T-cell (primary cell): ENCODE measurements at regions not wholly inside any gene's neighbourhood (a gene's known extent, or its start where the extent isn't known, plus 50 kb on each side); places are given as distances from the start of the nearest gene placed in this dataset.

ENCODE experiments used
- ATAC-seq, 4 experiments: fragments of 200-7000 bp in 3 of 4; fragments of 150-1000 bp in 1 of 4; cut with Tn5 transposase; replicated peaks in 1 of 4; 1 replicate in 3 of 4; 2 replicates in 1 of 4; pipeline ENCODE4 v1.10.0; 2021; ENCODE audit warnings: moderate library complexity in 3 of 4, mild to moderate bottlenecking in 2 of 4, moderate number of reproducible peaks in 1 of 4
- CTCF ChIA-PET, 2 donors: fragments of 300-600 bp; sonication (Branson Sonifier 250); formaldehyde crosslinking; loops; one replicate each; lab custom pipeline; 2022; ENCODE audit warnings: antibody characterized with exemption in 2 of 2; lab: Charles Lee
- POLR2A ChIA-PET, 2 donors: fragments of 300-600 bp; sonication (Branson Sonifier 250); formaldehyde crosslinking; loops; one replicate each; lab custom pipeline; 2022; ENCODE audit warnings: antibody characterized with exemption in 2 of 2; lab: Charles Lee
- DNase-seq, 35 experiments: peaks; one replicate each; pipeline versions ENCODE4 v3.0.0 to v3.0.0-alpha.2; 2013 to 2023
- H3K27ac ChIP-seq: one replicate; pipeline ENCODE4 v1.5.1; 2013; ENCODE audit warnings: low read length
- H3K27me3 ChIP-seq, 2 experiments: replicated peaks in 1 of 2; 1 replicate in 1 of 2; 2 replicates in 1 of 2; pipeline versions ENCODE4 v1.6.1 to v1.7.0; 2013; ENCODE audit warnings: low read length in 1 of 2, mixed read lengths in 1 of 2; ENCODE audit not compliant: control insufficient read depth in 2 of 2, insufficient read depth in 2 of 2; ENCODE audit errors: extremely low read depth in 1 of 2
- H3K36me3 ChIP-seq, 2 donors: 1 replicate in 1 of 2; 2 replicates in 1 of 2; pipeline versions ENCODE4 v1.6.1 to v1.7.0; 2013; ENCODE audit warnings: low read length in 1 of 2; ENCODE audit not compliant: control insufficient read depth in 2 of 2, insufficient read depth in 1 of 2; ENCODE audit errors: extremely low read depth in 1 of 2
- H3K4me1 ChIP-seq, 2 experiments: 1 replicate in 1 of 2; 2 replicates in 1 of 2; pipeline versions ENCODE4 v1.6.1 to v1.7.0; 2013; ENCODE audit warnings: low read length in 2 of 2, mixed read lengths in 1 of 2; ENCODE audit not compliant: insufficient read depth in 2 of 2, control insufficient read depth in 1 of 2; ENCODE audit errors: extremely low read depth in 1 of 2
- H3K4me3 ChIP-seq, 2 donors: 1 replicate in 1 of 2; 2 replicates in 1 of 2; pipeline versions ENCODE4 v1.5.1 to v1.7.0; 2013; ENCODE audit warnings: mild to moderate bottlenecking in 2 of 2, low read length in 1 of 2, moderate library complexity in 1 of 2; ENCODE audit not compliant: control insufficient read depth in 1 of 2; ENCODE audit errors: extremely low read depth in 1 of 2
- H3K9me3 ChIP-seq: 2 replicates; pipeline ENCODE4 v1.7.0; 2013
- H3K27ac Mint-ChIP-seq, 2 donors: one replicate each; pipeline ENCODE4 v1.8.0; 2020 to 2021; ENCODE audit warnings: mild to moderate bottlenecking in 2 of 2, mixed read lengths in 2 of 2
- H3K27me3 Mint-ChIP-seq, 2 donors: one replicate each; pipeline ENCODE4 v1.8.0; 2021 to 2022; ENCODE audit warnings: mixed read lengths in 2 of 2
- H3K36me3 Mint-ChIP-seq: one replicate; pipeline ENCODE4 v1.8.0; 2021; ENCODE audit warnings: mixed read lengths
- H3K4me1 Mint-ChIP-seq, 3 donors: one replicate each; pipeline ENCODE4 v1.8.0; 2020 to 2022; ENCODE audit warnings: mixed read lengths in 3 of 3, mild to moderate bottlenecking in 1 of 3
- H3K4me3 Mint-ChIP-seq, 3 donors: one replicate each; pipeline ENCODE4 v1.8.0; 2020 to 2022; ENCODE audit warnings: mild to moderate bottlenecking in 3 of 3, mixed read lengths in 3 of 3, moderate library complexity in 3 of 3
- H3K9me3 Mint-ChIP-seq, 3 donors: one replicate each; pipeline ENCODE4 v1.8.0; 2020 to 2022; ENCODE audit warnings: mixed read lengths in 3 of 3
- WGBS: methylation state at CpG from one replicate; pipeline ENCODE4 v1.1.5; 2013; ENCODE audit warnings: missing lambda C conversion rate; ENCODE audit not compliant: insufficient coverage; 5-methylcytosine and 5-hydroxymethylcytosine counted together

- H3K36me3 Mint-ChIP-seq = no peaks in the 10 kb centered on the region
- no peak for ATAC-seq
- WGBS = no CpG with 5 or more reads among the region's 3 CpGs
- H3K4me1 ChIP-seq = no peaks in the 10 kb centered on the region
- no peak overlapping the region for H3K27ac ChIP-seq
- no peak overlapping the region for H3K4me3 Mint-ChIP-seq
- H3K27ac Mint-ChIP-seq = no peak overlapping the region
- peaks cover 0 to 11% (median 0%) of the 10 kb centered on the region in 3 donors for H3K4me1 Mint-ChIP-seq
- no peak for DNase-seq
- H3K27me3 ChIP-seq = peaks cover 0 to 5% of the 10 kb centered on the region in 2 experiments
- H3K27me3 Mint-ChIP-seq = peaks cover 2 to 13% of the 10 kb centered on the region in 2 donors
- peaks cover 0 to 5% (median 3%) of the 10 kb centered on the region in 3 donors for H3K9me3 Mint-ChIP-seq
- CTCF ChIA-PET = no interaction called here
- no peak overlapping the region for H3K4me3 ChIP-seq
- no peaks in the 10 kb centered on the region for H3K9me3 ChIP-seq
- POLR2A ChIA-PET = no interaction called here
- no peaks in the 10 kb centered on the region for H3K36me3 ChIP-seq
Observed at GRCh38 chr4:54152846-54153600, 53.1 kb downstream of the GSX2 start.

GRCh38 chr4:54155936-54156335, 56.0 kb downstream of the GSX2 start:
- H3K4me1 Mint-ChIP-seq = peaks cover 0 to 11% (median 0%) of the 10 kb centered on the region in 3 donors
- peaks cover 2% of the 10 kb centered on the region in 2 donors for H3K27me3 Mint-ChIP-seq
- WGBS = no CpG with 5 or more reads among the region's 1 CpG
- peaks cover 0 to 20% (median 7%) of the 10 kb centered on the region in 3 donors for H3K9me3 Mint-ChIP-seq
- CTCF ChIA-PET = no interaction called here
- no peaks in the 10 kb centered on the region for H3K36me3 Mint-ChIP-seq
- Histone ChIP-seq H3K4me1 (no peaks in the 10 kb centered on the region), H3K27me3 (no peaks in the 10 kb centered on the region), H3K27ac (no peak overlapping the region), H3K9me3 (no peaks in the 10 kb centered on the region), H3K36me3 (no peaks in the 10 kb centered on the region), H3K4me3 (no peak overlapping the region)
- ATAC-seq (no peak), DNase-seq (no peak)
- POLR2A ChIA-PET = no interaction called here
- no peak overlapping the region for H3K4me3 Mint-ChIP-seq
- H3K27ac Mint-ChIP-seq = no peak overlapping the region

- Mint-ChIP-seq H3K9me3 (peaks cover 0 to 25% (median 9%) of the 10 kb centered on the region in 3 donors), H3K4me3 (no peak overlapping the region), H3K27me3 (peaks cover 0 to 2% of the 10 kb centered on the region in 2 donors), H3K27ac (no peak overlapping the region), H3K4me1 (peaks cover 0 to 6% (median 0%) of the 10 kb centered on the region in 3 donors), H3K36me3 (no peaks in the 10 kb centered on the region)
- Histone ChIP-seq H3K4me1 (no peaks in the 10 kb centered on the region), H3K9me3 (no peaks in the 10 kb centered on the region), H3K27me3 (no peaks in the 10 kb centered on the region), H3K27ac (no peak overlapping the region), H3K4me3 (no peak overlapping the region), H3K36me3 (no peaks in the 10 kb centered on the region)
- no peak for ATAC-seq
- ChIA-PET POLR2A (interaction anchor here in 1 of 2 donors (0.6 kb wide), 1 partner anchor 1737 kb away, joined by 4 read pairs; no protein-coding TSS in a partner anchor), CTCF (no interaction called here)
- DNase-seq = no peak
Observed at GRCh38 chr4:54157606-54158005, 57.6 kb downstream of the GSX2 start.

- WGBS = 67% methylated on average over 1 of the region's 3 CpGs
- H3K4me3 ChIP-seq = no peak overlapping the region
- no peaks in the 10 kb centered on the region for H3K36me3 ChIP-seq
- H3K4me3 Mint-ChIP-seq = no peak overlapping the region
- H3K27ac ChIP-seq = no peak overlapping the region
- DNase-seq (no peak), ATAC-seq (no peak)
- no peaks in the 10 kb centered on the region for H3K27me3 ChIP-seq
- peaks cover 0 to 3% of the 10 kb centered on the region in 2 donors for H3K27me3 Mint-ChIP-seq
- H3K27ac Mint-ChIP-seq = no peak overlapping the region
- no peaks in the 10 kb centered on the region for H3K4me1 ChIP-seq
- no peaks in the 10 kb centered on the region for H3K36me3 Mint-ChIP-seq
- ChIA-PET POLR2A (no interaction called here), CTCF (no interaction called here)
- H3K9me3 Mint-ChIP-seq = peaks cover 0 to 25% (median 9%) of the 10 kb centered on the region in 3 donors
- no peaks in the 10 kb centered on the region for H3K4me1 Mint-ChIP-seq
- no peaks in the 10 kb centered on the region for H3K9me3 ChIP-seq
Observed at GRCh38 chr4:54159543-54159942, 59.6 kb downstream of the GSX2 start.

GRCh38 chr4:54165011-54165410, 64.1 kb upstream of the PDGFRA start:
- no peak overlapping the region for H3K4me3 Mint-ChIP-seq
- CTCF ChIA-PET = no interaction called here

GRCh38 chr4:54165438-54165837, 63.7 kb upstream of the PDGFRA start:
- H3K27me3 ChIP-seq = peaks cover 0 to 5% of the 10 kb centered on the region in 2 experiments
- no peaks in the 10 kb centered on the region for H3K4me1 ChIP-seq
- H3K36me3 Mint-ChIP-seq = no peaks in the 10 kb centered on the region
- ChIA-PET CTCF (no interaction called here), POLR2A (no interaction called here)
- no peaks in the 10 kb centered on the region for H3K36me3 ChIP-seq
- DNase-seq (no peak), ATAC-seq (no peak)
- H3K4me3 ChIP-seq = no peak overlapping the region
- H3K9me3 ChIP-seq = no peaks in the 10 kb centered on the region
- H3K27ac ChIP-seq = no peak overlapping the region
- no peak overlapping the region for H3K27ac Mint-ChIP-seq
- no peak overlapping the region for H3K4me3 Mint-ChIP-seq
- H3K4me1 Mint-ChIP-seq = no peaks in the 10 kb centered on the region
- H3K27me3 Mint-ChIP-seq = peaks cover 6 to 8% of the 10 kb centered on the region in 2 donors
- H3K9me3 Mint-ChIP-seq = peaks cover 0 to 9% (median 4%) of the 10 kb centered on the region in 3 donors

More at GRCh38 chr4:54165011-54165410, 64.1 kb upstream of the PDGFRA start:
- Histone ChIP-seq H3K4me3 (no peak overlapping the region), H3K9me3 (no peaks in the 10 kb centered on the region), H3K27me3 (peaks cover 0 to 2% of the 10 kb centered on the region in 2 experiments), H3K27ac (no peak overlapping the region), H3K4me1 (no peaks in the 10 kb centered on the region), H3K36me3 (no peaks in the 10 kb centered on the region)
- POLR2A ChIA-PET = no interaction called here
- Mint-ChIP-seq H3K9me3 (peaks cover 0 to 13% (median 4%) of the 10 kb centered on the region in 3 donors), H3K36me3 (no peaks in the 10 kb centered on the region), H3K27me3 (peaks cover 2 to 4% of the 10 kb centered on the region in 2 donors), H3K4me1 (no peaks in the 10 kb centered on the region), H3K27ac (no peak overlapping the region)
- DNase-seq (no peak), ATAC-seq (no peak)
- WGBS = 89% methylated on average over 1 of the region's 4 CpGs
